ENCODE measurements at regions not wholly inside any gene's neighbourhood (a gene's known extent, or its start where the extent isn't known, plus 50 kb on each side); places are given as distances from the start of the nearest gene placed in this dataset.

- CTCF ChIA-PET: no interaction called here
- H3K4me3 Mint-ChIP-seq: no peak overlapping the region
- POLR2A ChIA-PET: no interaction called here
These were observed 1618.7 kb downstream of the AMY1C start for GRCh38 chr1:105368446-105368845.

GRCh38 chr1:105373681-105374080 lies 1624.0 kb downstream of the AMY1C start:
- H3K27ac Mint-ChIP-seq: no peak overlapping the region
- no peaks in the 10 kb centered on the region for H3K27me3 Mint-ChIP-seq
- H3K4me3 Mint-ChIP-seq: no peak overlapping the region
- ChIA-PET POLR2A (no interaction called here), CTCF (no interaction called here)
- no peaks in the 10 kb centered on the region for H3K4me1 Mint-ChIP-seq
- no peaks in the 10 kb centered on the region for H3K9me3 Mint-ChIP-seq
- DNase-seq: no peak
- no peaks in the 10 kb centered on the region for H3K36me3 Mint-ChIP-seq (ENCODE audit: low read depth)

More at GRCh38 chr1:105368446-105368845, 1618.7 kb downstream of the AMY1C start:
- DNase-seq: no peak
- H3K36me3 Mint-ChIP-seq (ENCODE audit: low read depth): no peaks in the 10 kb centered on the region
- H3K4me1 Mint-ChIP-seq: no peaks in the 10 kb centered on the region
- peaks cover 2% of the 10 kb centered on the region for H3K9me3 Mint-ChIP-seq
- no peak overlapping the region for H3K27ac Mint-ChIP-seq
- H3K27me3 Mint-ChIP-seq: no peaks in the 10 kb centered on the region

DNA sequence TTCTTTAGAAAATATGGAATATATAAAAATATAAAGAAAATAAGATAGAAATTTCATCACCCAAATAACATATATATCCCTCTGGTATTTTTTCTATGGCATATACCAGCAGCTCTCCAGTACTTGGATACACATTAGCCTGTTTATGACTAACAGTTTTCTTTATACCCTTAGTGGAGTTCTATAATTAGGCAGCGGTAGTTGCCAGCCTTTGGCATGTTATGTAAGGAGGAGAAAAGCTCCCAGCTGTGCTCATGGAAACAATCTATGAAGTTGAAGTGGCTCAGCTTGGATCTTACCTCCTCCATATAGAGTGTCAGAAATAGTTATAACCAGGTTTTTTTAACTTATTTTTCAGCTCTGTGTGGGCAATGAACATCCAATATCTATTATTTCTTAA lies 1636.8 kb downstream of the AMY1C start:
- no peak for DNase-seq
- no peak overlapping the region for H3K4me3 Mint-ChIP-seq
- H3K36me3 Mint-ChIP-seq (ENCODE audit: low read depth): no peaks in the 10 kb centered on the region
- POLR2A ChIA-PET: no interaction called here
- H3K9me3 Mint-ChIP-seq: peaks cover 20% of the 10 kb centered on the region
- CTCF ChIA-PET: no interaction called here
- no peaks in the 10 kb centered on the region for H3K4me1 Mint-ChIP-seq
- no peak overlapping the region for H3K27ac Mint-ChIP-seq
- no peaks in the 10 kb centered on the region for H3K27me3 Mint-ChIP-seq

DNA sequence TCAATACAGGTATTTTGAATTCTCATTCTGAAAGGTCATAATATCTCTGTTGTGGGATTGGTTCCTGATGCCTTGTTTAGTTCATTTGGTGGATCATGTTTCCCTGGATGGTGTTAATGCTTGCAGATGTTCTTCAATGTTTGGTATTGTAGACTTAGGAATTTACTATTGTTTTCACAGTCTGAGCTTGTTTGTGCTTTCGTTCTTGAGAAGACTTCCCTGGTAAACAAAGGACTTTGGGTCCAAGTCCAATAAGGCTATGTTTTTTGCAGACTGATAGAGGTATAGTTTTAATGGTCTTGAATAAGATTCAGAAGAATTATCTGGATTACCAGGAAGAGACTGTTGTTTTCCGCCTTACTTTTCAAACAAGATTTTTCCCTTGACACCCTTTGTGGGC lies 1646.3 kb downstream of the AMY1C start:
- Mint-ChIP-seq H3K9me3 (peaks cover 16% of the 10 kb centered on the region), H3K4me1 (no peaks in the 10 kb centered on the region), H3K36me3 (ENCODE audit: low read depth) (no peaks in the 10 kb centered on the region), H3K4me3 (no peak overlapping the region), H3K27ac (no peak overlapping the region), H3K27me3 (no peaks in the 10 kb centered on the region)
- POLR2A ChIA-PET: no interaction called here
- no peak for DNase-seq
- CTCF ChIA-PET: no interaction called here

DNA sequence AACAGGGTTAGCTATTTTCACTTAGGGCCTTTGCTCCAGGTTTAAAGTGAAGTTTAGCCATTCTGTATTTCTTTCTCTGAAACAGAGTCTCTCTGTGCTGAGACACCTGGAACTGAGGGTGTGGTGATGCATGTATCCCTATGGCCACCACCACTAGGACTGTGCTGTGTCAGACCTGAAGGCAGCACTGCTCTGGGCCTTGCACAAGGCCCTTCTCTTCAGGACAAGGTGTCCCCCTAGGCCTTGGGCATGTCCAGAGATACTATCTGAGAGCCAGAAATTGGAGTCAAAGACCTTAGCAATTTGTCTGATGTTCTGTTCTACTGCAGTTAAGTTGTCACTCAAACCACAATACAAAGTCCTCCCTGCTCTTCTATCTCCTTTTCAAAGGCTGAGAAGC lies 1649.2 kb downstream of the AMY1C start:
- no peak overlapping the region for H3K4me3 Mint-ChIP-seq

GRCh38 chr1:105399716-105400115 lies 1650.0 kb downstream of the AMY1C start:
- Mint-ChIP-seq H3K9me3 (peaks cover 10% of the 10 kb centered on the region), H3K27ac (no peak overlapping the region), H3K36me3 (ENCODE audit: low read depth) (no peaks in the 10 kb centered on the region), H3K27me3 (no peaks in the 10 kb centered on the region), H3K4me1 (no peaks in the 10 kb centered on the region), H3K4me3 (no peak overlapping the region)
- ChIA-PET POLR2A (no interaction called here), CTCF (no interaction called here)
- DNase-seq: no peak

More for the DNA sequence above, 1649.2 kb downstream of the AMY1C start:
- Mint-ChIP-seq H3K27me3 (no peaks in the 10 kb centered on the region), H3K36me3 (ENCODE audit: low read depth) (no peaks in the 10 kb centered on the region), H3K4me1 (no peaks in the 10 kb centered on the region), H3K9me3 (peaks cover 11% of the 10 kb centered on the region), H3K27ac (no peak overlapping the region)
- ChIA-PET CTCF (no interaction called here), POLR2A (no interaction called here)
- no peak for DNase-seq

DNA sequence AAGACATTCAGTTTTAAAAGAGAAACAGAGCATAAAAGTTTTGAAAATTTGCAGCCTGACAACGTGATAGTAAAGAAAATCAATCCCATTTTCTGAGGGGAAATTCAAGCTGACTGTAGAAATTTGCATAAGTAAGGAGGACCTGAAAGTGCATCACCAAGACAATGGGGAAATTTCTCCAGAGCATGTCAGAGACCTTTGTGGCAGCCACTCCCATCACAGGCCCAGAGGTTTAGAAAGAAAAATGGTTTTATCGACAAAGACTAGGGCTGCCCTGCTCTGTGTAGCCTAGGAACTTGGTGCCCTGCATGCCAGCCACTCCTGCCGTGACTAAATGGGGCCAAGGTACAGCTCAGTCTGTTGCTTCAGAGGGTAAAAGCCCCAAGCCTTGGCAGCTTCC lies 1640.2 kb upstream of the PRMT6 start:
- CTCF ChIA-PET: no interaction called here
- DNase-seq: no peak
- Mint-ChIP-seq H3K36me3 (ENCODE audit: low read depth) (no peaks in the 10 kb centered on the region), H3K4me1 (no peaks in the 10 kb centered on the region), H3K27ac (no peak overlapping the region), H3K27me3 (no peaks in the 10 kb centered on the region), H3K9me3 (peaks cover 12% of the 10 kb centered on the region), H3K4me3 (no peak overlapping the region)
- POLR2A ChIA-PET: no interaction called here

- Mint-ChIP-seq H3K9me3 (peaks cover 9% of the 10 kb centered on the region), H3K27ac (no peak overlapping the region), H3K4me3 (no peak overlapping the region), H3K4me1 (no peaks in the 10 kb centered on the region), H3K27me3 (no peaks in the 10 kb centered on the region), H3K36me3 (ENCODE audit: low read depth) (no peaks in the 10 kb centered on the region)
- ChIA-PET POLR2A (no interaction called here), CTCF (no interaction called here)
- no peak for DNase-seq
These were observed 1637.4 kb upstream of the PRMT6 start for GRCh38 chr1:105419030-105419429.

DNA sequence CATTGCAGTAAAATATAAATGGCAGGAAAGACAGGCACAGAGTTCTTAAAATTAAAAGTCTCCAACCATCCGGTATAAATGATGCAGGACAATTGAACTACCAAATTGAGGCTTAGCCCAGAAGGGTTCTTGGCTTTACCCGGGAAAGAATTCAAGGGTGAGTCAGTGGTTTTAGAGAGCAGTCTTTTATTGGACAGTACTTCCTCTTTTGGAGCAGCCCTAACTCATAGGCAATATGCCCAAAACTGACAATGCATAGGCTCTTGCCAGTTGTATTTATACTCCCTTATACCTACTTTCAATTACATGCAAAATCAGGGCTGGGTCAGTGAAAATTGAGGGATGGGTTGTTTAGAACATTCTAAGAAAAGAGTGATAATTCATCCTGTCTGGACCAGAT lies 1628.9 kb upstream of the PRMT6 start:
- Mint-ChIP-seq H3K36me3 (ENCODE audit: low read depth) (no peaks in the 10 kb centered on the region), H3K9me3 (no peaks in the 10 kb centered on the region), H3K4me1 (no peaks in the 10 kb centered on the region), H3K27me3 (no peaks in the 10 kb centered on the region), H3K4me3 (no peak overlapping the region), H3K27ac (no peak overlapping the region)
- ChIA-PET CTCF (no interaction called here), POLR2A (no interaction called here)
- DNase-seq: no peak

DNA sequence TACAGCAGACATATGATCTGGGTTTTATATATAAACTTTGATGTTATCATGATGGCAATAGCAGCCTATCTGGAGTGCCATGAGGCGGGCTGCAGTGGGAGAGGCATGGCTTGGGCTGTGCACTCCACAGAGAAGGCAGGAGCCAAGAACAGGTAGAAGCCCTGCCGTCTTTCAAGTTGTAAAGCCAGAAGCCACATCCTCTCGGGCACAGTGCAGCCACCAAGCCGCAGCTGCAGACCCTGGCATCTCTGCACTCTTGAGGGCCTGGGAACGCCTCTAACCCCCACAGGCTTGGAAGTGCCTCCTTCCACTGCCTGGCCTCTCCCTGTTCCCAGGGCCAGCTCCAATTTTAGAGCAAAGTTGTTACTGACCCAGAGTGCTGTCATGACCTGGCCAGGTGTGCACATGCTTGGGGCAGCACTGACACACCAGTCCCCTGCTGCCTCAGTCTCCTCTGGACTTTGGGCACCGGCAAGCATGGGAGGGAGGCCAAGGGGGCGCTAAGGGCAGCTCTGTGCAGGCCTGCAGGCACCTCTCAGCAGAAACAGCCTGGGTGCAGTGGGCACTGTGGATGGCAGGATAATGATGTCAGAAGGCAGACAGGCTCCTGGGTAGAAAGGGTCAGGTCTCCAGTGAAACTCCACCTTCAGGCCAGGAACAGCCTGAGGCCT lies 1619.8 kb upstream of the PRMT6 start:
- Mint-ChIP-seq H3K4me3 (no peak overlapping the region), H3K4me1 (no peaks in the 10 kb centered on the region), H3K36me3 (ENCODE audit: low read depth) (no peaks in the 10 kb centered on the region), H3K27me3 (no peaks in the 10 kb centered on the region), H3K27ac (no peak overlapping the region), H3K9me3 (peaks cover 8% of the 10 kb centered on the region)
- POLR2A ChIA-PET: no interaction called here
- DNase-seq: no peak
- CTCF ChIA-PET: no interaction called here

GRCh38 chr1:105437847-105438246 lies 1618.6 kb upstream of the PRMT6 start:
- Mint-ChIP-seq H3K4me1 (no peaks in the 10 kb centered on the region), H3K9me3 (peaks cover 8% of the 10 kb centered on the region), H3K4me3 (no peak overlapping the region), H3K27ac (no peak overlapping the region), H3K27me3 (no peaks in the 10 kb centered on the region), H3K36me3 (ENCODE audit: low read depth) (no peaks in the 10 kb centered on the region)
- ChIA-PET POLR2A (no interaction called here), CTCF (interaction anchor here (0.5 kb wide), 1 partner anchor 207 kb away, joined by 3 read pairs; no protein-coding TSS in a partner anchor)
- DNase-seq: no peak

DNA sequence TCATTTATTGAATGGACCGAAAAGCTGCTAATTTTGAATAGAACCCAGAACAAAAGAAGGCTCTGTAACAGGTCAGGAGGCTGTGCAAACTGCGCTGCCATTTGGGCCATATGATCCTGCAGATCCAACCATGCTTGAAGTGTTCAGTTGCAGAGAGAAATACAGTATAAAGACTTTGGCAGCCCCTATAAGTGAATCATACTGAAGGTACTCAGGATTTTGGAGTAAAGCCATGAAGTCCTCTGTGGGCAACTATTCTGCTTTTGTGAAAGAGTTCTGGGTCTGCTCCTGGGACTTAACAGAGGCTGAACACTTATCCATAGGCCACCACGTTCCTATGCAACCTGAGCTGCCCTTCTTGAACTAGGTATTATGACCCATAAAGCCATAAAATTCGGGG lies 1613.6 kb upstream of the PRMT6 start:
- ChIA-PET POLR2A (no interaction called here), CTCF (no interaction called here)
- Mint-ChIP-seq H3K27me3 (no peaks in the 10 kb centered on the region), H3K27ac (no peak overlapping the region), H3K4me3 (no peak overlapping the region), H3K4me1 (no peaks in the 10 kb centered on the region), H3K36me3 (ENCODE audit: low read depth) (no peaks in the 10 kb centered on the region), H3K9me3 (peaks cover 8% of the 10 kb centered on the region)
- no peak for DNase-seq

- no peak for DNase-seq
These were observed 1596.7 kb upstream of the PRMT6 start for GRCh38 chr1:105459759-105460158.

DNA sequence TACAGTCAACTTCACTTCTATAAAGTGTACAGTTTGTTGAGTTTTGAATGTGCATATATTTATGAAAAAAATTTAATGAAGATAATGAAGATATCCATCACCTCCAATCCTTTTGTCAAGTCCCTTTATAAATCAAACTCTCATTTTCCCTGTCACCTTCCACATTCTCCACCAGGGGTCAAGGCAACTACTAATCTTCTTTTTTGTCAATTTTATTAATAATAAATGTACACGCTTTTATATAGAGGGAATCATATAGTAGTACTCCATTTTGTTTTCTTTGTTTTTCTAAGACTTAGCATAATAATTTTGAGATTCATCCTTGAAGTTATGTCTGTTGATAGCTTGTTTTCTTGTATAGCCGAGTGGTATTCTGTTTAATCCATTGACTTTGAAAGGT lies 1594.2 kb upstream of the PRMT6 start:
- no peaks in the 10 kb centered on the region for H3K27me3 Mint-ChIP-seq
- ChIA-PET POLR2A (no interaction called here), CTCF (no interaction called here)
- no peak for DNase-seq
- no peak overlapping the region for H3K27ac Mint-ChIP-seq
- peaks cover 5% of the 10 kb centered on the region for H3K9me3 Mint-ChIP-seq
- H3K36me3 Mint-ChIP-seq (ENCODE audit: low read depth): no peaks in the 10 kb centered on the region
- no peaks in the 10 kb centered on the region for H3K4me1 Mint-ChIP-seq
- H3K4me3 Mint-ChIP-seq: no peak overlapping the region

More at GRCh38 chr1:105459759-105460158, 1596.7 kb upstream of the PRMT6 start:
- Mint-ChIP-seq H3K27ac (no peak overlapping the region), H3K4me3 (no peak overlapping the region), H3K36me3 (ENCODE audit: low read depth) (no peaks in the 10 kb centered on the region), H3K9me3 (peaks cover under 1% of the 10 kb centered on the region), H3K4me1 (no peaks in the 10 kb centered on the region), H3K27me3 (no peaks in the 10 kb centered on the region)
- CTCF ChIA-PET: interaction anchor here (0.7 kb wide), 1 partner anchor 337 kb away, joined by 3 read pairs; no protein-coding TSS in a partner anchor
- POLR2A ChIA-PET: no interaction called here

Measured in activated CD4-positive, alpha-beta T cell treated with anti-CD3 and anti-CD28 coated beads, Interleukin-2, amount 10 ng/mL, durations not matched to agents 7 days and 5 days (primary cell).